SU-DHL-6 (cell line): ENCODE measurements at regions not wholly inside any gene's neighbourhood (a gene's known extent, or its start where the extent isn't known, plus 50 kb on each side); places are given as distances from the start of the nearest gene placed in this dataset.

Experiments used
- H2AFZ ChIP-seq: fragments of 200-600 bp; sonication (generic); 2 replicates; pipeline ENCODE4 v1.6.1; 2014; ENCODE audit warnings: low read depth, mild to moderate bottlenecking, moderate library complexity, mixed read lengths, antibody characterized with exemption, low read length; ENCODE audit not compliant: severe bottlenecking
- H3F3A ChIP-seq: fragments of 200-600 bp; shearing (Covaris generic); 2 replicates; pipeline ENCODE4 v1.6.0; 2016; ENCODE audit warnings: antibody characterized with exemption, mild to moderate bottlenecking; ENCODE audit not compliant: insufficient read depth
- H3K27ac ChIP-seq: fragments of 200-600 bp; sonication (generic); 2 replicates; pipeline ENCODE4 v1.5.1; 2016; ENCODE audit warnings: low read depth, mild to moderate bottlenecking, low read length, moderate library complexity, mixed read lengths
- H3K27me3 ChIP-seq: fragments of 200-600 bp; sonication (generic), shearing (Covaris generic); 2 replicates; pipeline ENCODE4 v1.6.0; 2014; ENCODE audit warnings: mild to moderate bottlenecking, low read length
- H3K36me3 ChIP-seq: fragments of 200-600 bp; sonication (generic); 2 replicates; pipeline ENCODE4 v1.6.1; 2014; ENCODE audit warnings: mild to moderate bottlenecking, low read length, mixed read lengths
- H3K4me2 ChIP-seq: fragments of 300-600, 200-600 bp; shearing (Covaris generic), sonication (generic); 2 replicates; pipeline ENCODE4 v1.6.0; 2014; ENCODE audit warnings: low read length, low read depth, mild to moderate bottlenecking; ENCODE audit not compliant: poor library complexity, severe bottlenecking
- H3K4me3 ChIP-seq: fragments of 200-600 bp; sonication (generic); 2 replicates; pipeline ENCODE4 v1.5.1; 2014; ENCODE audit warnings: antibody characterized with exemption, low read length, mild to moderate bottlenecking, mixed read lengths; ENCODE audit not compliant: insufficient read depth, poor library complexity, severe bottlenecking
- H3K79me2 ChIP-seq: fragments of 200-600 bp; sonication (generic); 2 replicates; pipeline ENCODE4 v1.6.1; 2014; ENCODE audit warnings: mild to moderate bottlenecking, low read length, moderate library complexity; ENCODE audit not compliant: insufficient read depth
- H3K9ac ChIP-seq: fragments of 200-600 bp; sonication (generic); 2 replicates; pipeline ENCODE4 v1.7.0; 2014; ENCODE audit warnings: mild to moderate bottlenecking, low read length
- H3K9me2 ChIP-seq: fragments of 200-600 bp; sonication (generic); replicated peaks from 2 replicates; pipeline ENCODE4 v1.6.1; 2014; ENCODE audit warnings: low read length; ENCODE audit not compliant: insufficient read depth
- H3K9me3 ChIP-seq: fragments of 200-600 bp; sonication (generic); 2 replicates; pipeline ENCODE4 v1.6.1; 2014; ENCODE audit warnings: low read length, mixed read lengths; ENCODE audit not compliant: insufficient read depth
- H4K20me1 ChIP-seq: fragments of 200-600 bp; sonication (generic); 2 replicates; pipeline ENCODE4 v1.6.1; 2014; ENCODE audit warnings: low read depth, mild to moderate bottlenecking, antibody characterized with exemption, low read length, moderate library complexity, mixed read lengths
- EZH2phosphoT487 ChIP-seq: fragments of 200-600 bp; sonication (generic), shearing (Covaris generic); conservative IDR thresholded peaks from 2 replicates; pipeline ENCODE4 v1.6.1; 2018; ENCODE audit warnings: mild to moderate bottlenecking, antibody characterized with exemption, low read length, moderate library complexity, mixed read lengths
- TF ChIP-seq, protein P1 (sequence below): fragments of 200-600 bp; sonication (generic); IDR thresholded peaks from one replicate; pipeline ENCODE4 v1.5.1; 2017; ENCODE audit warnings: antibody characterized with exemption, mild to moderate bottlenecking, low read length, moderate library complexity; ENCODE audit not compliant: insufficient read depth, poor library complexity, severe bottlenecking

DNA sequence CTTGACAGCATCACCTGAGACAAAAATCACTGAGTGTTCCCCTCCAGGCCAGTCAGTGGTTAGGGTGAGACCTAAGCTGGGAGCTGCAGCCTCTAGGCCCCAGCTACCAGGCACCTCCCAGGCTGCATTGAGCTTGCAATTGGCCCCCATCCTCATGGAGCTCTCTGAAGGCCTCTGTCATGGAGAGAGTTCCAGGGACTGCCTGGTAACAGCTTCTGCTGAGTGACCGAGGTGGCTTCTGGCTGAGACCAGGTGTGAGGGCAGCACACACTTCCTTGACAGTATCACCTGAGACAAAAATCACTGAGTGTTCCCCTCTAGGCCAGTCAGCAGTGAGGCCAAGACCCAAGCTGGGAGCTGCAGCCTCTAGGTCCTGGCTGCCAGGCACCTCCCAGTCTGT, 283.0 kb downstream of the SMOC2 start:
- no peak overlapping the region for H2AFZ ChIP-seq
- no peak overlapping the region for H3K27ac ChIP-seq
- no peaks in the 10 kb centered on the region for H3K9me2 ChIP-seq
- H3K79me2 ChIP-seq, result no peaks in the 10 kb centered on the region
- no peaks in the 10 kb centered on the region for H3K27me3 ChIP-seq
- no peak overlapping the region for H3K9ac ChIP-seq
- no peaks in the 10 kb centered on the region for H3K9me3 ChIP-seq
- no peak for TF ChIP-seq EZH2phosphoT487
- TF ChIP-seq, protein P1, sequence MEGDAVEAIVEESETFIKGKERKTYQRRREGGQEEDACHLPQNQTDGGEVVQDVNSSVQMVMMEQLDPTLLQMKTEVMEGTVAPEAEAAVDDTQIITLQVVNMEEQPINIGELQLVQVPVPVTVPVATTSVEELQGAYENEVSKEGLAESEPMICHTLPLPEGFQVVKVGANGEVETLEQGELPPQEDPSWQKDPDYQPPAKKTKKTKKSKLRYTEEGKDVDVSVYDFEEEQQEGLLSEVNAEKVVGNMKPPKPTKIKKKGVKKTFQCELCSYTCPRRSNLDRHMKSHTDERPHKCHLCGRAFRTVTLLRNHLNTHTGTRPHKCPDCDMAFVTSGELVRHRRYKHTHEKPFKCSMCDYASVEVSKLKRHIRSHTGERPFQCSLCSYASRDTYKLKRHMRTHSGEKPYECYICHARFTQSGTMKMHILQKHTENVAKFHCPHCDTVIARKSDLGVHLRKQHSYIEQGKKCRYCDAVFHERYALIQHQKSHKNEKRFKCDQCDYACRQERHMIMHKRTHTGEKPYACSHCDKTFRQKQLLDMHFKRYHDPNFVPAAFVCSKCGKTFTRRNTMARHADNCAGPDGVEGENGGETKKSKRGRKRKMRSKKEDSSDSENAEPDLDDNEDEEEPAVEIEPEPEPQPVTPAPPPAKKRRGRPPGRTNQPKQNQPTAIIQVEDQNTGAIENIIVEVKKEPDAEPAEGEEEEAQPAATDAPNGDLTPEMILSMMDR, result no peak
- H3K4me2 ChIP-seq, result no peak overlapping the region
- no peak overlapping the region for H3K4me3 ChIP-seq
- H4K20me1 ChIP-seq, result no peaks in the 10 kb centered on the region
- no peaks in the 10 kb centered on the region for H3K36me3 ChIP-seq
- H3F3A ChIP-seq, result no peaks in the 10 kb centered on the region

DNA sequence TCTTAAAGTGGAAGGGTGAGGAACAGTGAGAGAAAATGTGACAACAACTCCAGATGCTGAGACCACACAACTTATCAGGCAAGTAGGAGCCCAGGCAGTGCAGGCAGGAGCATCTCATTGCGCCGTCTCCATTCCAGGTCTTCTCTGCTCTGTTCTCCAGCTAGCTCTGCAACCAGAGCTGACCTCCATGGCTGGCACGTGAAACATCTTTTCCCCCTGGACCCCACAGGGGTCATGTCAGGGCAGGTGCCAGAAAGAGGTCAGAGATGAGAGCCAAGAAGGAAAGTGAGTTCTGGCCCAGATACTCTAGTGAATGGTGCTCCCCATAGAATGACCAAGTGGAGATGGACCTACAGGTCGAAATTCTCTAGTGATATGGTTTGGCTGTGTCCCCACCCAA, 281.4 kb downstream of the SMOC2 start:
- no peaks in the 10 kb centered on the region for H3K27me3 ChIP-seq
- no peak overlapping the region for H3K9ac ChIP-seq
- H2AFZ ChIP-seq, result no peak overlapping the region
- no peaks in the 10 kb centered on the region for H3K36me3 ChIP-seq
- H3K79me2 ChIP-seq, result no peaks in the 10 kb centered on the region
- no peaks in the 10 kb centered on the region for H3F3A ChIP-seq
- no peak overlapping the region for H3K4me2 ChIP-seq
- no peak overlapping the region for H3K27ac ChIP-seq
- TF ChIP-seq EZH2phosphoT487, result no peak
- TF ChIP-seq, protein P1, result no peak
- no peaks in the 10 kb centered on the region for H3K9me3 ChIP-seq
- no peak overlapping the region for H3K4me3 ChIP-seq
- no peaks in the 10 kb centered on the region for H4K20me1 ChIP-seq
- H3K9me2 ChIP-seq, result no peaks in the 10 kb centered on the region

DNA sequence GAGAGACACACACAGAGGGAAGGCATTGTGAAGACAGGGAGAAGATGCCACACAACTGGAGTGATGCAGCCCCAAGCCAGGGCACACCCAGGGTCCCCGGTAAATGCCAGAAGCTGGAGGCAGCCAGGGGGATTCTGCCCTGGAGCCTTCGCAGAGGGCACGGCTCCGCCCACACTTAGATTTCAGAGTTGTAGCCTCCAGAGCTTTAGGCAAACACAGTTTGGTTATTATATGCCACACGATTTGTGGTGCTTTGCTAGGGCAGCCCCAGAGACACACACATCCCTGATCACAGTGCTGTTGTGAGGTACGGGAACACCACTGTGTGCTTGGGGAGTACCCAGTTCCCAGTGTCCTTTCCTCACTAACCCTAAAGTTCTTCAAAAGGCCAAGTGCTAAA, 280.6 kb downstream of the SMOC2 start:
- Histone ChIP-seq H3K9me3 (no peaks in the 10 kb centered on the region), H3K9me2 (no peaks in the 10 kb centered on the region), H2AFZ (no peak overlapping the region), H3K27me3 (no peaks in the 10 kb centered on the region), H3K27ac (no peak overlapping the region), H3K4me3 (no peak overlapping the region), H3K36me3 (no peaks in the 10 kb centered on the region), H4K20me1 (no peaks in the 10 kb centered on the region), H3K9ac (no peak overlapping the region), H3K4me2 (no peak overlapping the region), H3F3A (no peaks in the 10 kb centered on the region), H3K79me2 (no peaks in the 10 kb centered on the region)
- TF ChIP-seq, protein P1, result no peak

DNA sequence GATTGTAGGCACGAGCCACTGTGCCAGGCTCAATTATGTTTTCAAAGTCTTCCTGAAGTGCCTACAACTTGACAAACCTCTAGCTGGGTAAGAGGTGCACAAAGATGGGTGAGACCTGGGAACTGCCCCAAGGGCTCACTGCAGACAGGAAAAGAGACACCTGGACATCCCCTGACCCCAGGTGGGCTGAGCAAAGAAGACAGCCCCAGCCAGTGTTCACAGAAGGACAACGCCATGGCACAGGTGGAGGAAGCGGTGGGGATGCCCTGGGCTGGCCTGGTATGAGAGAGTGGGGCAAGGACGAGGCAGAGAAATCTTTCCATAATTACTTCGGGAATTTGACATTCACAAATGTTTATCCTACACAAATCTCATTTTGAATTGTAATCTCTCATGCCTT, 278.9 kb downstream of the SMOC2 start:
- Histone ChIP-seq H3K36me3 (no peaks in the 10 kb centered on the region), H2AFZ (no peak overlapping the region), H3K9me3 (no peaks in the 10 kb centered on the region), H3K27me3 (no peaks in the 10 kb centered on the region), H3K9me2 (no peaks in the 10 kb centered on the region), H3K4me2 (no peak overlapping the region), H3K4me3 (no peak overlapping the region), H3K79me2 (no peaks in the 10 kb centered on the region), H3K9ac (no peak overlapping the region), H3K27ac (no peak overlapping the region), H3F3A (no peaks in the 10 kb centered on the region), H4K20me1 (no peaks in the 10 kb centered on the region)
- TF ChIP-seq EZH2phosphoT487, result no peak
- TF ChIP-seq, protein P1, result no peak
